Activated CD8-positive, alpha-beta memory T cell treated with anti-CD3 and anti-CD28 coated beads, Interleukin-2, amount 10 ng/mL, durations not matched to agents 7 days and 5 days (primary cell): ENCODE measurements at regions not wholly inside any gene's neighbourhood (a gene's known extent, or its start where the extent isn't known, plus 50 kb on each side); places are given as distances from the start of the nearest gene placed in this dataset.
A peak's percentile ranks its signal among the peaks of the same experiment; 100 is the strongest.

Experiments
- ATAC-seq: fragments of 150-1000 bp; cut with Tn5 transposase; one replicate; pipeline ENCODE4 v1.10.0; 2021; ENCODE audit warnings: moderate library complexity
- CTCF ChIA-PET: fragments of 350-600 bp; sonication (Branson Sonifier 250); formaldehyde crosslinking; loops from one replicate; lab custom pipeline; 2021; ENCODE audit warnings: antibody characterized with exemption; lab: Charles Lee
- DNase-seq: peaks from one replicate; pipeline ENCODE4 v3.0.0-alpha.2; 2020
- H3K27ac Mint-ChIP-seq: one replicate; pipeline ENCODE4 v1.8.0; 2021; ENCODE audit warnings: mild to moderate bottlenecking, mixed read lengths
- H3K27me3 Mint-ChIP-seq: one replicate; pipeline ENCODE4 v1.8.0; 2021; ENCODE audit warnings: mixed read lengths
- H3K36me3 Mint-ChIP-seq: one replicate; pipeline ENCODE4 v1.8.0; 2021; ENCODE audit warnings: mild to moderate bottlenecking, mixed read lengths
- H3K4me1 Mint-ChIP-seq: one replicate; pipeline ENCODE4 v1.8.0; 2021; ENCODE audit warnings: mixed read lengths
- H3K4me3 Mint-ChIP-seq: one replicate; pipeline ENCODE4 v1.8.0; 2021; ENCODE audit warnings: mild to moderate bottlenecking, moderate library complexity, mixed read lengths
- H3K9me3 Mint-ChIP-seq: one replicate; pipeline ENCODE4 v1.8.0; 2022; ENCODE audit warnings: low read depth, mixed read lengths

GRCh38 chr3:30945291-30945690 is 50.8 kb upstream of the GADL1 start:
- no peak for DNase-seq
- Mint-ChIP-seq H3K27me3 (no peaks in the 10 kb centered on the region), H3K4me3 (no peak overlapping the region), H3K27ac (no peak overlapping the region), H3K9me3 (no peaks in the 10 kb centered on the region), H3K36me3 (peaks cover 2% of the 10 kb centered on the region), H3K4me1 (no peaks in the 10 kb centered on the region)
- CTCF ChIA-PET, result no interaction called here
- ATAC-seq, result no peak

GRCh38 chr3:30948426-30948825 is 54.0 kb upstream of the GADL1 start:
- no peaks in the 10 kb centered on the region for H3K36me3 Mint-ChIP-seq
- ATAC-seq (no peak), DNase-seq (no peak)
- H3K4me1 Mint-ChIP-seq, result no peaks in the 10 kb centered on the region
- peaks cover 4% of the 10 kb centered on the region for H3K27me3 Mint-ChIP-seq
- no peaks in the 10 kb centered on the region for H3K9me3 Mint-ChIP-seq
- no peak overlapping the region for H3K27ac Mint-ChIP-seq
- CTCF ChIA-PET, result no interaction called here
- no peak overlapping the region for H3K4me3 Mint-ChIP-seq

- no peak for ATAC-seq
- H3K4me1 Mint-ChIP-seq, result no peaks in the 10 kb centered on the region
- H3K9me3 Mint-ChIP-seq, result no peaks in the 10 kb centered on the region
Observed at GRCh38 chr3:30951826-30952225, 57.4 kb upstream of the GADL1 start.

GRCh38 chr3:30952786-30953185 is 58.3 kb upstream of the GADL1 start:
- H3K27me3 Mint-ChIP-seq, result peaks cover 4% of the 10 kb centered on the region
- no peak for DNase-seq
- no peaks in the 10 kb centered on the region for H3K4me1 Mint-ChIP-seq
- H3K9me3 Mint-ChIP-seq, result no peaks in the 10 kb centered on the region
- CTCF ChIA-PET, result no interaction called here
- H3K36me3 Mint-ChIP-seq, result no peaks in the 10 kb centered on the region
- H3K27ac Mint-ChIP-seq, result no peak overlapping the region
- no peak for ATAC-seq
- H3K4me3 Mint-ChIP-seq, result no peak overlapping the region

More at GRCh38 chr3:30951826-30952225, 57.4 kb upstream of the GADL1 start:
- CTCF ChIA-PET, result interaction anchor here (0.6 kb wide), 1 partner anchor 137 kb away, joined by 3 read pairs; no protein-coding TSS in a partner anchor
- no peak for DNase-seq
- no peak overlapping the region for H3K27ac Mint-ChIP-seq
- H3K4me3 Mint-ChIP-seq, result no peak overlapping the region
- no peaks in the 10 kb centered on the region for H3K36me3 Mint-ChIP-seq
- peaks cover 4% of the 10 kb centered on the region for H3K27me3 Mint-ChIP-seq

- ATAC-seq (no peak), DNase-seq (no peak)
- CTCF ChIA-PET, result interaction anchor here (0.6 kb wide), 1 partner anchor 1573 kb away, joined by 4 read pairs; no protein-coding TSS in a partner anchor
- no peaks in the 10 kb centered on the region for H3K4me1 Mint-ChIP-seq
- H3K9me3 Mint-ChIP-seq, result peaks cover 3% of the 10 kb centered on the region
- H3K27ac Mint-ChIP-seq, result no peak overlapping the region
- H3K27me3 Mint-ChIP-seq, result peaks cover 4% of the 10 kb centered on the region
- H3K4me3 Mint-ChIP-seq, result no peak overlapping the region
- H3K36me3 Mint-ChIP-seq, result no peaks in the 10 kb centered on the region
Observed at GRCh38 chr3:30954426-30954825, 60.0 kb upstream of the GADL1 start.

- Mint-ChIP-seq H3K4me1 (peaks cover 20% of the 10 kb centered on the region), H3K27me3 (peaks cover 6% of the 10 kb centered on the region), H3K9me3 (peaks cover 7% of the 10 kb centered on the region), H3K27ac (no peak overlapping the region), H3K36me3 (peaks cover 7% of the 10 kb centered on the region), H3K4me3 (no peak overlapping the region)
- no peak for ATAC-seq
- DNase-seq, result no peak
- CTCF ChIA-PET, result no interaction called here
Observed at GRCh38 chr3:30962084-30962483, 67.6 kb upstream of the GADL1 start.

- Mint-ChIP-seq H3K4me3 (no peak overlapping the region), H3K36me3 (peaks cover 7% of the 10 kb centered on the region), H3K4me1 (peaks cover 20% of the 10 kb centered on the region), H3K9me3 (peaks cover 7% of the 10 kb centered on the region), H3K27ac (no peak overlapping the region), H3K27me3 (peaks cover 8% of the 10 kb centered on the region)
- ATAC-seq (no peak), DNase-seq (no peak)
- CTCF ChIA-PET, result no interaction called here
Observed at GRCh38 chr3:30962493-30962892, 68.0 kb upstream of the GADL1 start.

- Mint-ChIP-seq H3K36me3 (peaks cover 7% of the 10 kb centered on the region), H3K27me3 (peaks cover 11% of the 10 kb centered on the region), H3K4me3 (no peak overlapping the region), H3K4me1 (peaks cover 20% of the 10 kb centered on the region), H3K27ac (no peak overlapping the region), H3K9me3 (peaks cover 6% of the 10 kb centered on the region)
- CTCF ChIA-PET, result no interaction called here
- ATAC-seq (no peak), DNase-seq (no peak)
Observed at GRCh38 chr3:30963223-30963722, 68.8 kb upstream of the GADL1 start.

- H3K27ac Mint-ChIP-seq, result peak overlapping the region; percentile 61
- peaks cover 4% of the 10 kb centered on the region for H3K9me3 Mint-ChIP-seq
- peaks cover 11% of the 10 kb centered on the region for H3K27me3 Mint-ChIP-seq
- ATAC-seq (peak; percentile 96), DNase-seq (peak; percentile 60)
- peaks cover 20% of the 10 kb centered on the region for H3K4me1 Mint-ChIP-seq
- H3K36me3 Mint-ChIP-seq, result peaks cover 7% of the 10 kb centered on the region
- CTCF ChIA-PET, result no interaction called here
- no peak overlapping the region for H3K4me3 Mint-ChIP-seq
Observed at GRCh38 chr3:30964612-30965011, 70.2 kb upstream of the GADL1 start.

- Mint-ChIP-seq H3K27ac (no peak overlapping the region), H3K27me3 (peaks cover 11% of the 10 kb centered on the region), H3K4me1 (peaks cover 20% of the 10 kb centered on the region), H3K4me3 (no peak overlapping the region), H3K9me3 (peaks cover 4% of the 10 kb centered on the region), H3K36me3 (peaks cover 7% of the 10 kb centered on the region)
- ATAC-seq (no peak), DNase-seq (no peak)
- CTCF ChIA-PET, result no interaction called here
Observed at GRCh38 chr3:30966896-30967295, 72.4 kb upstream of the GADL1 start.

- no peaks in the 10 kb centered on the region for H3K36me3 Mint-ChIP-seq
- CTCF ChIA-PET, result no interaction called here
- no peak overlapping the region for H3K4me3 Mint-ChIP-seq
Observed at GRCh38 chr3:30970183-30970582, 75.7 kb upstream of the GADL1 start.

GRCh38 chr3:30972449-30972848 is 78.0 kb upstream of the GADL1 start:
- H3K36me3 Mint-ChIP-seq, result no peaks in the 10 kb centered on the region
- no peak overlapping the region for H3K4me3 Mint-ChIP-seq
- H3K27me3 Mint-ChIP-seq, result peaks cover 3% of the 10 kb centered on the region
- no peaks in the 10 kb centered on the region for H3K9me3 Mint-ChIP-seq
- no peak overlapping the region for H3K27ac Mint-ChIP-seq
- no peak for DNase-seq
- CTCF ChIA-PET, result no interaction called here
- H3K4me1 Mint-ChIP-seq, result no peaks in the 10 kb centered on the region
- no peak for ATAC-seq

More at GRCh38 chr3:30970183-30970582, 75.7 kb upstream of the GADL1 start:
- ATAC-seq, result no peak
- no peak overlapping the region for H3K27ac Mint-ChIP-seq
- H3K9me3 Mint-ChIP-seq, result no peaks in the 10 kb centered on the region
- no peak for DNase-seq
- H3K27me3 Mint-ChIP-seq, result peaks cover 11% of the 10 kb centered on the region
- no peaks in the 10 kb centered on the region for H3K4me1 Mint-ChIP-seq

- CTCF ChIA-PET, result no interaction called here
- no peaks in the 10 kb centered on the region for H3K4me1 Mint-ChIP-seq
- H3K4me3 Mint-ChIP-seq, result no peak overlapping the region
- DNase-seq, result no peak
- H3K9me3 Mint-ChIP-seq, result no peaks in the 10 kb centered on the region
- no peaks in the 10 kb centered on the region for H3K36me3 Mint-ChIP-seq
- ATAC-seq, result no peak
- no peak overlapping the region for H3K27ac Mint-ChIP-seq
- no peaks in the 10 kb centered on the region for H3K27me3 Mint-ChIP-seq
Observed at GRCh38 chr3:30974071-30974470, 79.6 kb upstream of the GADL1 start.

GRCh38 chr3:30977592-30977991 is 83.1 kb upstream of the GADL1 start:
- no peak for ATAC-seq

GRCh38 chr3:30980993-30981392 is 86.5 kb upstream of the GADL1 start:
- Mint-ChIP-seq H3K27ac (no peak overlapping the region), H3K27me3 (peaks cover 6% of the 10 kb centered on the region), H3K4me3 (no peak overlapping the region), H3K36me3 (no peaks in the 10 kb centered on the region), H3K9me3 (no peaks in the 10 kb centered on the region), H3K4me1 (no peaks in the 10 kb centered on the region)
- DNase-seq, result no peak
- no peak for ATAC-seq
- CTCF ChIA-PET, result no interaction called here

More at GRCh38 chr3:30977592-30977991, 83.1 kb upstream of the GADL1 start:
- CTCF ChIA-PET, result no interaction called here
- no peak overlapping the region for H3K4me3 Mint-ChIP-seq
- H3K4me1 Mint-ChIP-seq, result no peaks in the 10 kb centered on the region
- no peaks in the 10 kb centered on the region for H3K36me3 Mint-ChIP-seq
- H3K9me3 Mint-ChIP-seq, result no peaks in the 10 kb centered on the region
- H3K27ac Mint-ChIP-seq, result no peak overlapping the region
- no peak for DNase-seq
- H3K27me3 Mint-ChIP-seq, result peaks cover 2% of the 10 kb centered on the region
